ENCODE measurements at regions not wholly inside any gene's neighbourhood (a gene's known extent, or its start where the extent isn't known, plus 50 kb on each side); places are given as distances from the start of the nearest gene placed in this dataset.

GRCh38 chr12:125373375-125373774, 308.1 kb downstream of the AACS start:
- DNase-seq: no peak

GRCh38 chr12:125376422-125376821, 311.2 kb downstream of the AACS start:
- DNase-seq: no peak

GRCh38 chr12:125377093-125377492, 311.9 kb downstream of the AACS start:
- no peak for DNase-seq

- DNase-seq: no peak
Measured at GRCh38 chr12:125381373-125381772, 316.1 kb downstream of the AACS start.

DNA sequence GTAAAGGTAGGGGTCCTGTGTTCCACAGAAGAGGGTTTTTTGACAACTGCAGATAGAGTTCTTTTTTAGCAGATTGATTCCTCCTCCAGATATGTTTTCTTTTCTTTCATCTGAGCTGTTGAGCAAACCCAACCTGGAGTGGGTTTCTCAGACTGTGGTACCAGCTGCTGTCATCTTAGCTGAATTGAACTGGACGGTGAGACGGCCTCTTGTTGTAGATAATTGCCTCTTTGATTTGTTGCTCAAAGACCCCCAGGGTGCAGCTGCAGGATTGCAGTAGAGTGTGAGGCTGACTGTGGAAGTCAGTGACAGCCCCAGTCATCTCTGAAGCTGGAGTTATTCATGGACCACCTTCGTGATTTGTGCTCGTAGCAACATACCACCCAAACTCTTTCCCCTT, 317.7 kb downstream of the AACS start:
- no peak for DNase-seq

GRCh38 chr12:125386652-125387051, 321.4 kb downstream of the AACS start:
- no peak for DNase-seq

- no peak for DNase-seq
Measured at GRCh38 chr12:125387206-125387605, 322.0 kb downstream of the AACS start.

- DNase-seq: no peak
Measured at GRCh38 chr12:125389061-125389697, 323.9 kb downstream of the AACS start.

DNA sequence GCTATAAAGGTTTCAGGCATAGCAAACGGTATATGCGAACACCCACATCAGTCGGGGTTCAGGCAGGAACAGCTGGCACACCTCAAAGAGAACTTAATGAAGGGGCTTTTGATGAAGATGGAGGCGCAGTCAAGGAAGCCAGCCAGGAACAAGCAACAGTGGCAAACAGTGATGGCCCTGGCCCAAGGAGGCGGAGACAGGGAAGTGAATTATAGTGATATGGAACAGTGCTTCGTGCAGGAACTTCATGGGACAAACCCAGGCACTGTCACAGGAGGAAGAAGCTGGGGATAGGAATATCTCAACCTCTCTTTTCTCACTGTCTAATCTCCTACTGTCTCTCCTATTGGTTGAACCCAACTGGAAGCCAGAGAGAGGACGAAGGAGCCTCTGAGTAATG, 328.3 kb downstream of the AACS start:
- DNase-seq: no peak

DNA sequence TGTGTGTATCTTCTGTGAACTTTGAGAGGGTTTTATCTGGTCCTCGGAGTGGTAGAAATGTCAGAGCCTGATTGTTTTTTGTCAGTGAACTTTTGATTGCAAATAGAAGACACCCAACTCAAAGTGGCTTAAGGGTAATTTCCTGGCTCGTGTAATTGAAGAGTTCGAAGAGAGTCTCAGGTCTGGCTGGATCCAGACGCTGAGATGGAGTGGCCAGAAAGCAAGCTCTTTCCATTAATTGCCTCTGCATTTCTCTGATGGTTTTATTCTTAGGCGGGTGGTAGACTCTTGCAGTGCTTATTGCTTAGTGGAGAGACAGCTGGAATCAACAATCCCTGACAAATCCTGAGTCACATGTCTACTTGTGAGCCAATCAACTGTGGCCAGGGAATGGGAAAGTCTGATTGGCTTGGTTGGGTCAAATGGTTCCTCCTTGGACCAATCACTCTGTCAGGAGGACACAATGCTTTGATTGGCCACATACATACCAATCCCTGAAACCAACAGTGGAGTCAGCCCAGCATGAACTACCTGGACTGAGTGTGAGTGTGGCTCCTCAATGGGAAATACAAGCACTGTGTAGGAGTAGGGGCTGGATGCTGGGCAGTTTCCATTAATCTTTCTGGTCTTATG, 330.5 kb downstream of the AACS start:
- no peak for DNase-seq

DNA sequence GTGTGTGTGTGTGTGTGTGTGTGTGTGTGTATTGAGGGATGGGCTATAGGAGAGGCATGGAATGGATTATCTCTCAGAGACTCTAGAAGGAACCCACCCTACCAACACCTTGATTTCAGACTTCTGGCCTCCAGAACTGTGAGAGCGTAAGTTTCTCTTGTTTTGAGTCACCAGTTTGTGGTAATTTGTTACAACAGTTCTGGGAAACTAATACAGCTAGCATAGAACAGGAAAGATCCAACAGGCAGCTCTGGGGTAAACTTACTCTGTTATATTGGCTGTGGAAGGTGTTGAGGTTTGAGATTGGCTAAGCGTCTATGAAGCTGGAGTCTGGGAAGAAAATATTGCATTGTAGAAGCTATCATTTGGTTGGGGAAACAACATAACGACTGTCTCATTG, 334.3 kb downstream of the AACS start:
- no peak for DNase-seq

GRCh38 chr12:125402874-125403789, 337.9 kb downstream of the AACS start:
- DNase-seq: peak; percentile 10

GRCh38 chr12:125403843-125404242, 338.6 kb downstream of the AACS start:
- DNase-seq: no peak

DNA sequence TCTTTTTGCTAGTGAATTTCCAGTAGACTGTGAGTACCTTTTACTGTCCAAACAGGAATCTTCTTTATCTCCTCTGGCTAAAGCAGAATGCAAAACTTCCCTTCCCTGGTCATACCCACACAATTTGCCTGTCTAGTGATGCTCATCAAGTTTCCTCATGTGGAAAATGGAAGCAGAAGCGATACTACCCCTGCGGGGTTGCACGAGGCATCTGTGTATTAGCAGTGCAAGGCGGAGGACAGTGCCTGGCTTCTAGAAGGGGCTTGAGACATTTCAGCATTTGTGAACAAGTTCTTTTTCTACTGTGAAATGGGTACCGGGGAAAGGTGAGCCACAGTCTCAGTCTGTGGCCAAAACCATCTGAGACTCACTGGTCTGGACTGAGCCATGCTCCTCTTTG, 340.9 kb downstream of the AACS start:
- no peak for DNase-seq

GRCh38 chr12:125408718-125409117, 343.5 kb downstream of the AACS start:
- no peak for DNase-seq

DNA sequence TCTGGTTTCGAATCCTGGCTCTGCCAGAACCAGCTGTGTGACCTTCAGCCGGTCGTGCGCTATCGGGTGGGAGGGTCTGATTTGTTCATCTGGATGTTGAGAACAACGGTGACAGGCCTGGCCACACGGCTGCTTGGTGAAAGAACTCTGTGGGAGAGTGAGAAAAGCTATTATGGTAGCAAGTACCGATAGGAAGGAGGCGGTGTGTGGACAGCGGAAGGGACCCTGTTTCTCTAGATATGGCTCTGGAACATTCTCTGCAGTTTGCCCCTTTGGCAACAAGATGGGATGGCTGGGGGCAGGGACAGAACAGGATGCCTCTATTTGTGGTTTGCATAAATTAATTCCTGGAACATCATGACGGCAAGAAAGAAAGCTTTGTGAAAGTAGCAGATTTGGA, 347.3 kb downstream of the AACS start:
- peak; percentile 29 for DNase-seq

GRCh38 chr12:125417446-125417845, 352.2 kb downstream of the AACS start:
- no peak for DNase-seq

DNA sequence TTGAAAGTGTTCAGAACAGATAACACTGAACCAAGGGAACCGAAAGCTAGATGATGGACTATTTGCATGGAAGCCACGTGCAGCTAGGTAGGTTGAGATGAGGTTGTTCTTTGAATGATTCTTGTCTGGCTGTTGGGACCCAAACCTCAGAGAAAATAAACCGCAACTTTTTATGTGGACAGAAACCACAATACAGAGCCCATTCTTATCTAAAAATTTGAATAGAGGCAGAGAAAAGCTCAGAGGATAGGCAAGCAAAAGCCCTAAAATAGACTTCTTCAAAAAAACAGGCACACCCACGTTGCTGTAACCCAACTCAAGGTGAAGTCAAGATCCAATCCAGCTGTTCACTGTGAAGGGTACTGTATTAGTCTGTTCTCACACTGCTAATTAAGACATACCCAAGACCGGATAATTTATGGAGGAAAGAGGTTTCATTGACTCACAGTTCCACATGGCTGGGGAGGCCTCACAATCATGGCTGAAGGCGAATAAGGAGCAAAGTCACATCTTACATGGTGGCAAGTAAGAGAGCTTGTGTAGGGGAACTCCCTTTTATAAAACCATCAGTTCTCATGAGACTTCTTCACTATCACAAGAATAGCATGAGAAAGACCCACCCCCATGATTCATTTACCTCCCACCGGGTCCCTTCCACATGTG, 353.8 kb downstream of the AACS start:
- no peak for DNase-seq

- DNase-seq: no peak
Measured at GRCh38 chr12:125424909-125425308, 359.7 kb downstream of the AACS start.

GRCh38 chr12:125431516-125431915, 366.3 kb downstream of the AACS start:
- no peak for DNase-seq

DNA sequence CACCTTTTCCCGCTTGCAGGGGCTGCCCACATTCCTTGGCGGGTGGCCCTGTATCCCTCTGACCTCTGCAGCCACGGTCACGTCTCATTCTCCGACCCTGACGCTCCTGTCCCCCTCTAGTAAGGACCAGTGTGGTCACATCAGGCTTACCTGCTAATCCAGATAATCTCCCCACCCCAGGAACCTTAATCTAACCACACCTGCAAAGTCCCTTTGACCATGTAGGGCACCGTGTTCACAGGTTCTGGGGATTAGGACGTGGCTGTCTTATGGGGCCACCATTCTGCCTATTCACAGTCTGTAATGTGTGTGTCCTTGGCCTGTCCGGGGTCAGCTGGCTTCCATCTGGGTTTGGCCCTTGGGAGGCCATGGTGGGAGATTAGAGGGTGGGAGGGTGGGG, 368.9 kb downstream of the AACS start:
- DNase-seq: no peak

DNA sequence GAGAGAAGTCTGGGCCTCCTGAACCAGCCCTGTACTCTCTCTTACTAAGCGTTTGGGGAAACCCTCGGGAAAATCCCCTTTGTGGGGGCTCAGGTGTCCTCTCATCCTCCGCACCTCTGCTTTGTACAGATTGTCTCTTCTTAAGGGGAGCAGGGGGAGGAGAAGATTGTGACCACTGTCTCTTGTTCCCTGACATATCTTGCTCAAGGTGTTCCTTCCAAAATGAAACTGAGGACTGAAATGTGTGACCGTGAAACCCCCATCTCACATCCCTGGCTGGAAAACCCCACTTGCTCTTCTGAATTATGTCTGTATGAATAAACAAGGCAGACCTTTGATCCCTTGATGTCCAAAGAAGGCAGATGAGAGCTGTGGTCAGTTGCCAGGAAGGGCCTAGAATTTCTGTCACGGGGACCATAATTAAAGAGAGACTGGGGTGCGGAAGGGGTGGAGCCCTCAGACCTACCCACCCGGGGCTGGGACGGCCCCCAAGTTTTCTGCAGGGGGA, 369.8 kb downstream of the AACS start:
- no peak for DNase-seq

GRCh38 chr12:125435871-125436270, 370.6 kb downstream of the AACS start:
- DNase-seq: no peak

All from midbrain (tissue), 1 donor.